GM23338 (cell line): ENCODE measurements at regions not wholly inside any gene's neighbourhood (a gene's known extent, or its start where the extent isn't known, plus 50 kb on each side); places are given as distances from the start of the nearest gene placed in this dataset.

Source experiments
- ATAC-seq: fragments of 200-7000 bp; cut with Tn5 transposase; 3 replicates; pipeline ENCODE4 v1.9.1; 2020
- DNase-seq: peaks from one replicate; pipeline ENCODE4 v3.0.0-alpha.2; 2015; ENCODE audit warnings: low spot score
- H2AFZ ChIP-seq: fragments of 200-600 bp; sonication (generic); 2 replicates; pipeline ENCODE4 v1.8.0; 2016; ENCODE audit warnings: antibody characterized with exemption, mild to moderate bottlenecking, moderate library complexity
- H3F3A ChIP-seq: fragments of 200-600 bp; sonication (generic); replicated peaks from 2 replicates; pipeline ENCODE4 v1.8.0; 2017; ENCODE audit warnings: antibody characterized with exemption, mixed run types, low read depth
- H3K27ac ChIP-seq: fragments of 200-600 bp; sonication (generic); 2 replicates; pipeline ENCODE4 v1.6.1; 2016; ENCODE audit warnings: low read depth
- H3K27me3 ChIP-seq: fragments of 200-600 bp; sonication (generic); 2 replicates; pipeline ENCODE4 v1.8.0; 2016; ENCODE audit warnings: mild to moderate bottlenecking, mixed run types, moderate library complexity; ENCODE audit not compliant: insufficient read depth
- H3K36me3 ChIP-seq: fragments of 200-600 bp; sonication (generic); 2 replicates; pipeline ENCODE4 v1.8.0; 2016; ENCODE audit warnings: mild to moderate bottlenecking; ENCODE audit not compliant: insufficient read depth
- H3K4me1 ChIP-seq: fragments of 200-600 bp; sonication (generic); 2 replicates; pipeline ENCODE4 v1.8.0; 2016; ENCODE audit warnings: mild to moderate bottlenecking, moderate library complexity; ENCODE audit not compliant: insufficient read depth
- H3K4me2 ChIP-seq: fragments of 200-600 bp; sonication (generic); 2 replicates; pipeline ENCODE4 v1.7.1; 2017; ENCODE audit warnings: mixed run types
- H3K4me3 ChIP-seq: fragments of 200-600 bp; sonication (generic); 2 replicates; pipeline ENCODE4 v1.6.1; 2016; ENCODE audit warnings: mixed run types
- H3K79me2 ChIP-seq: fragments of 200-600 bp; sonication (generic); replicated peaks from 2 replicates; pipeline ENCODE4 v1.8.0; 2017; ENCODE audit warnings: mild to moderate bottlenecking; ENCODE audit not compliant: insufficient read depth
- H3K9me2 ChIP-seq: fragments of 200-600 bp; sonication (generic); 2 replicates; pipeline ENCODE4 v1.8.0; 2017; ENCODE audit not compliant: insufficient read depth
- H4K20me1 ChIP-seq: fragments of 200-600 bp; sonication (generic); replicated peaks from 2 replicates; pipeline ENCODE4 v1.8.0; 2017; ENCODE audit warnings: mild to moderate bottlenecking; ENCODE audit not compliant: insufficient read depth
- H3K27ac Mint-ChIP-seq: 2 replicates; pipeline ENCODE4 v1.8.0; 2020; ENCODE audit warnings: inconsistent platforms, mild to moderate bottlenecking, moderate library complexity, mixed read lengths
- H3K27me3 Mint-ChIP-seq: 3 replicates; pipeline ENCODE4 v1.8.0; 2022; ENCODE audit warnings: low read depth, mild to moderate bottlenecking, moderate library complexity, mixed read lengths, inconsistent platforms; ENCODE audit not compliant: insufficient read depth, poor library complexity
- H3K36me3 Mint-ChIP-seq: 3 replicates; pipeline ENCODE4 v1.8.0; 2021; ENCODE audit warnings: low read depth, mild to moderate bottlenecking, inconsistent platforms, moderate library complexity, mixed read lengths
- H3K4me1 Mint-ChIP-seq: 3 replicates; pipeline ENCODE4 v1.8.0; 2020; ENCODE audit warnings: mild to moderate bottlenecking, inconsistent platforms, mixed read lengths
- H3K4me3 Mint-ChIP-seq: 3 replicates; pipeline ENCODE4 v1.8.0; 2021; ENCODE audit warnings: moderate library complexity, mild to moderate bottlenecking, inconsistent platforms, mixed read lengths
- H3K9me3 Mint-ChIP-seq: 3 replicates; pipeline ENCODE4 v1.8.0; 2020; ENCODE audit warnings: moderate library complexity, mild to moderate bottlenecking, inconsistent platforms, mixed read lengths
- CREB1 ChIP-seq: fragments of 250-450 bp; sonication (Bioruptor Pico); IDR thresholded peaks from 2 replicates; pipeline ENCODE4 v1.5.0; 2020; ENCODE audit warnings: low read depth, mild to moderate bottlenecking, moderate library complexity
- CTCF ChIP-seq, 2 experiments: fragments of 200-600 bp in 1 of 2; sonication (generic) in 1 of 2; conservative IDR thresholded peaks; 2 replicates each; pipeline versions ENCODE4 v1.5.1 to v1.6.1; 2016 to 2017; ENCODE audit warnings: antibody characterized with exemption in 2 of 2, low read depth in 2 of 2, mild to moderate bottlenecking in 2 of 2, moderate library complexity in 1 of 2
- EZH2 ChIP-seq: fragments of 200-600 bp; sonication (generic); IDR thresholded peaks from one replicate; pipeline ENCODE4 v1.8.0; 2017; ENCODE audit warnings: antibody characterized with exemption, mild to moderate bottlenecking, low read depth; ENCODE audit not compliant: unreplicated experiment
- EZH2phosphoT487 ChIP-seq: fragments of 200-600 bp; sonication (generic); IDR thresholded peaks from one replicate; pipeline ENCODE4 v1.8.1; 2018; ENCODE audit warnings: antibody characterized with exemption; ENCODE audit not compliant: unreplicated experiment
- JUNB ChIP-seq: IDR thresholded peaks from one replicate; pipeline ENCODE4 v1.6.1; 2016; ENCODE audit warnings: antibody characterized with exemption; ENCODE audit not compliant: unreplicated experiment
- NANOG ChIP-seq: IDR thresholded peaks from 2 replicates; pipeline ENCODE4 v1.6.1; 2016; ENCODE audit warnings: antibody characterized with exemption, borderline replicate concordance
- POLR2AphosphoS5 ChIP-seq: IDR thresholded peaks from 2 replicates; pipeline ENCODE4 v1.6.1; 2016; ENCODE audit warnings: antibody characterized with exemption, low read depth
- REST ChIP-seq: IDR thresholded peaks from one replicate; pipeline ENCODE4 v1.6.1; 2018; ENCODE audit warnings: antibody characterized with exemption; ENCODE audit not compliant: unreplicated experiment
- STAT1 ChIP-seq: IDR thresholded peaks from one replicate; pipeline ENCODE4 v1.6.1; 2016; ENCODE audit warnings: antibody characterized with exemption; ENCODE audit not compliant: unreplicated experiment
- ZNF114 ChIP-seq: fragments of 250-450 bp; sonication (Bioruptor Pico); IDR thresholded peaks from 2 replicates; pipeline ENCODE4 v1.5.0; 2020; ENCODE audit warnings: mild to moderate bottlenecking, moderate library complexity
- ZNF331 ChIP-seq: fragments of 250-450 bp; sonication (Bioruptor Pico); IDR thresholded peaks from 2 replicates; pipeline ENCODE4 v1.5.0; 2020; ENCODE audit warnings: low read depth, mild to moderate bottlenecking, moderate library complexity
- ZNF462 ChIP-seq: fragments of 250-450 bp; sonication (Bioruptor Pico); IDR thresholded peaks from 2 replicates; pipeline ENCODE4 v1.5.0; 2020; ENCODE audit warnings: mild to moderate bottlenecking, moderate library complexity
- TF ChIP-seq, protein P1 (sequence below): IDR thresholded peaks from 2 replicates; pipeline ENCODE4 v1.6.1; 2016; ENCODE audit warnings: antibody characterized with exemption

GRCh38 chr4:117577686-117578311, 456.5 kb upstream of the NDST3 start:
- Histone ChIP-seq H3K4me1 (no peaks in the 10 kb centered on the region; the same call in 1 of the 2 replicates), H4K20me1 (no peaks in the 10 kb centered on the region), H3F3A (no peaks in the 10 kb centered on the region), H3K4me2 (no peak overlapping the region), H3K4me3 (no peak overlapping the region), H3K36me3 (no peaks in the 10 kb centered on the region), H3K27ac (no peak overlapping the region), H3K9me2 (no peaks in the 10 kb centered on the region), H2AFZ (no peak overlapping the region), H3K27me3 (no peaks in the 10 kb centered on the region), H3K79me2 (no peaks in the 10 kb centered on the region)
- TF ChIP-seq ZNF331 (CRISPR knock-in tag), result no peak
- no peak for TF ChIP-seq REST
- TF ChIP-seq EZH2, result no peak
- TF ChIP-seq NANOG, result no peak
- TF ChIP-seq STAT1, result no peak
- no peak for TF ChIP-seq CTCF (conservative IDR thresholded peaks at IDR 0.05; ENCODE audit: low read depth in 2 of 2)
- TF ChIP-seq JUNB, result no peak
- no peak for TF ChIP-seq ZNF114
- no peak for TF ChIP-seq ZNF462 (CRISPR knock-in tag)
- TF ChIP-seq EZH2phosphoT487, result no peak
- no peak for TF ChIP-seq POLR2AphosphoS5
- TF ChIP-seq CREB1 (CRISPR knock-in tag), result no peak
- TF ChIP-seq, protein P1, sequence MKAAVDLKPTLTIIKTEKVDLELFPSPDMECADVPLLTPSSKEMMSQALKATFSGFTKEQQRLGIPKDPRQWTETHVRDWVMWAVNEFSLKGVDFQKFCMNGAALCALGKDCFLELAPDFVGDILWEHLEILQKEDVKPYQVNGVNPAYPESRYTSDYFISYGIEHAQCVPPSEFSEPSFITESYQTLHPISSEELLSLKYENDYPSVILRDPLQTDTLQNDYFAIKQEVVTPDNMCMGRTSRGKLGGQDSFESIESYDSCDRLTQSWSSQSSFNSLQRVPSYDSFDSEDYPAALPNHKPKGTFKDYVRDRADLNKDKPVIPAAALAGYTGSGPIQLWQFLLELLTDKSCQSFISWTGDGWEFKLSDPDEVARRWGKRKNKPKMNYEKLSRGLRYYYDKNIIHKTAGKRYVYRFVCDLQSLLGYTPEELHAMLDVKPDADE, result no peak
- no peak for ATAC-seq
- Mint-ChIP-seq H3K9me3 (no peaks in the 10 kb centered on the region), H3K36me3 (no peaks in the 10 kb centered on the region), H3K27me3 (no peaks in the 10 kb centered on the region), H3K4me1 (no peaks in the 10 kb centered on the region), H3K4me3 (no peak overlapping the region), H3K27ac (no peak overlapping the region)
- DNase-seq, result no peak
